Immature natural killer cell (primary cell): ENCODE measurements at regions not wholly inside any gene's neighbourhood (a gene's known extent, or its start where the extent isn't known, plus 50 kb on each side); places are given as distances from the start of the nearest gene placed in this dataset.

ENCODE experiments used
- DNase-seq, 3 donors: peaks; one replicate each; pipeline ENCODE4 v3.0.0; 2022; ENCODE audit warnings: mixed read lengths in 1 of 3
- H3K27ac Mint-ChIP-seq, 6 donors: one replicate each; pipeline ENCODE4 v1.8.0; 2020; ENCODE audit warnings: mixed read lengths in 6 of 6, mild to moderate bottlenecking in 5 of 6, inconsistent platforms in 4 of 6, moderate library complexity in 3 of 6
- H3K27me3 Mint-ChIP-seq, 3 donors: one replicate each; pipeline ENCODE4 v1.8.0; 2020 to 2021; ENCODE audit warnings: low read depth in 3 of 3, mild to moderate bottlenecking in 3 of 3, mixed read lengths in 3 of 3, moderate library complexity in 3 of 3, inconsistent platforms in 1 of 3
- H3K36me3 Mint-ChIP-seq, 3 donors: one replicate each; pipeline ENCODE4 v1.8.0; 2020; ENCODE audit warnings: mixed read lengths in 3 of 3, inconsistent platforms in 2 of 3, mild to moderate bottlenecking in 2 of 3
- H3K4me1 Mint-ChIP-seq, 2 donors: one replicate each; pipeline ENCODE4 v1.8.0; 2020; ENCODE audit warnings: inconsistent platforms in 2 of 2, mild to moderate bottlenecking in 2 of 2, mixed read lengths in 2 of 2, moderate library complexity in 1 of 2
- H3K4me3 Mint-ChIP-seq, 5 donors: one replicate each; pipeline ENCODE4 v1.8.0; 2020; ENCODE audit warnings: mild to moderate bottlenecking in 5 of 5, mixed read lengths in 5 of 5, inconsistent platforms in 3 of 5, moderate library complexity in 3 of 5
- H3K9me3 Mint-ChIP-seq, 6 donors: one replicate each; pipeline ENCODE4 v1.8.0; 2020; ENCODE audit warnings: mild to moderate bottlenecking in 6 of 6, mixed read lengths in 6 of 6, inconsistent platforms in 4 of 6, moderate library complexity in 3 of 6

DNA sequence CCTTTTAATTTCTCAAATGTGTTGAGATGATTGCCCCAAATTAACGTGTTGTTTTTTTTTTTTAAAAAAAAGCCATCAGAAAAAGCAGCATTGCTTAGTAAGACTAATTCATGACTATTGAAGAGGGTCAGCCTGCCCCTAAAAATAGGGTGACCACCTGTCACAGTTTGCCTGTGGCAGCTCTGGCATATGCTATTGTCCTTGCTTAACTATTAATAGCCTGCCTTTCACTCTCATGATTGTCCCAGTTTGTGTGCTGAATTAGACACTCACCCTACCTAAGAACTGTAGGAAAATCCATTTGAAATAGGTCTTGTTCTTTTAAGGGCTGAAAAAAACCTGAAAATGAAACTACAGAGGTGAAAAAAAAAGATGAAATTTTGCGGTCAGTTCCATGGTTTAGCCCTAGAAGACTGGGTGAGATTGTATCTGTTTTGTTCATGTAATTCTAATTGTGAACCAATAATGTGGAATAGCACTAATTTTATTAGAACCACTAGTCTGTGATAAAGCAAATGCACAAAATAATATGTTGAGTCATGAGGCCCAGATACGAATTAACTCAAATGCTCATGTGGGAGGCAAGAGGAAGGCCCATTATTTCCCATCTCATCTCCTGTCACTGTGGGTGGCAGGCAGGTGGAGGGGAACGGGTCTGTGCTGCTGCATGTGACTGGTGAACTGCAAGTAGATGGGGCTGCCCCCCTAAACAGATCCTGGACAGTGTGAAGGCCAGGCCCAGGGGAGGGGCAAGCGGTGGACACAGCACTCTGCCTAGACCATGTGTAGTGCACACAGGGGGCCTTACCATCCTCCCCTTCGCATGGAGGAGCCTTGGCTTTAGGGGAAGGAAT, 265.4 kb upstream of the NFE2L3 start:
- Mint-ChIP-seq H3K36me3 (no peaks in the 10 kb centered on the region), H3K27me3 (peaks cover 0 to 17% (median 10%) of the 10 kb centered on the region in 3 donors), H3K4me1 (no peaks in the 10 kb centered on the region), H3K4me3 (no peak overlapping the region), H3K9me3 (no peaks in the 10 kb centered on the region), H3K27ac (no peak overlapping the region)
- no peak for DNase-seq

DNA sequence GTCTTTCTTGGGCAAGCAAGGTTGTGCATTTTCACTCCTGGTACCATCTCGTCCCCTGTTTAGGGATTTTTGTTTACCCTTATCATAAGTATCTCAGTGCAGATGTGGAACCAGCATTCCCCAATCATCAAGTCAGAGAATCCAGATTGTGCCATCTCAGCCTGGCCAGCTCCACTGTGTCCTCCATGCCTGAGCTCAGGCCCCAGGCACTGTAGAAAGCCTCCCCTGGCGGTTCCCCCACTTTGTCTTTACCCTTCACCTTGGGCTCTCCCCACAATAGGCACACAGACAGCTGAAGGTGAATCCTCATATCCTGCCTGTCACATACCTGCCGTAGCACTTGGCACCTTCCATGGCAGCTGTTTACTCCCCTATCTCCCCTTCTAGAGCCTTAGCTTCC, 264.7 kb upstream of the NFE2L3 start:
- H3K4me3 Mint-ChIP-seq = no peak overlapping the region
- no peaks in the 10 kb centered on the region for H3K9me3 Mint-ChIP-seq
- no peaks in the 10 kb centered on the region for H3K36me3 Mint-ChIP-seq
- H3K27me3 Mint-ChIP-seq = peaks cover 0 to 15% (median 10%) of the 10 kb centered on the region in 3 donors
- H3K4me1 Mint-ChIP-seq = no peaks in the 10 kb centered on the region
- no peak overlapping the region for H3K27ac Mint-ChIP-seq
- DNase-seq = no peak

DNA sequence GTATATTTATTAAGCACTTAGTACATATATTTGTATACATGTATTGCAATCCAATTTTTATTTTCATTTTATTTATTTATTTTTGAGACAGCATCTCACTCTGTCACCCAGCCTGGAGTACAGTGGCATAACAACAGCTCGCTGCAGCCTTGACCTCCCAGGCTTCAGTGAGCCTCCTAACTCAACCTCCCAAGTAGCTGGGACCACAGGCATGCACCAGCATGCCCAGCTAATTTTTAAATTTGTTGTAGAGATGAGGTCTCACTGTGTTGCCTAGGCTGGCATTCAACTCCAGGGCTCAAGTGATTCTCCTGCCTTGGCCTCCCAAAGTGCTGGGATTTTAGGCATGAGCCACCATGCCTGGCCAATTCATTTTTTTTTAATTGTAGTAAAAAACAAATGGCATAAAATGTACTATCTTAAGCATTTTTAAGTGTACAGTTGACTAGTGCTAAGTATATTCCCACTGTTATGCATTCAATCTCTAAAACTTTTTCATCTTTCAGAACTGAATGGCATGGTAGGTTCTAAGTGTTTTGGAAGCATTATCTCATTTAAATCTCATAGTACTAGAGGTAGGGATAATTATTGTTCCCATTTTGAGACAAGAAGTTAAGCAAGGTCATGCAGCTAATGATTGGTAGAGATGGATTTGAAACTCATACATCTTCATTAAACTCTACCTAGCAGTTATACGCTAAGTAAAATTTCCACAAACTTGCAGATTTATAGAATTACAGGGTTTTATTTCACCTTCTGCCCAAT, 264.0 kb upstream of the NFE2L3 start:
- H3K36me3 Mint-ChIP-seq = no peaks in the 10 kb centered on the region
- no peaks in the 10 kb centered on the region for H3K9me3 Mint-ChIP-seq
- peaks cover 3 to 5% of the 10 kb centered on the region in 2 donors for H3K4me1 Mint-ChIP-seq
- no peak for DNase-seq
- no peak overlapping the region for H3K4me3 Mint-ChIP-seq
- H3K27me3 Mint-ChIP-seq = peaks cover 1 to 17% (median 9%) of the 10 kb centered on the region in 3 donors
- H3K27ac Mint-ChIP-seq = no peak overlapping the region

DNA sequence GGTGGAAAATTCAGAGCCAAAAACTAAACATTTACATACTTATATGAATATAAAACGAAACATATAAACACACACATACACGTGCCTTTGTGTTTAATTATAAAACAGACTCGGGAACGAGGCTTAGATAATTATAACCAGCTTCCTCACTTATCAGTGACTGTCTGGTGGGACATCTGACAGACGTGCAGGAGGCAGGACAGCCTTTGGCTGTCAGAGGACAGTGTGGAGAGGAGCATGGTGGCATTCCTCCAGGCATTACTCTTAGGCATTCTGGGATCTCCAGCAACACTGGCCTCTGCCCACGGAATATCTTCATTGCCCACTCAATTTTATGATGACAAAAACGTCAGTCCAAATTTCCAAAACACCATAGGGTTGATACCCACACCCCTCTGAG, 262.2 kb upstream of the NFE2L3 start:
- Mint-ChIP-seq H3K4me3 (no peak overlapping the region), H3K9me3 (no peaks in the 10 kb centered on the region), H3K27me3 (peaks cover 2 to 21% (median 5%) of the 10 kb centered on the region in 3 donors), H3K27ac (no peak overlapping the region), H3K4me1 (peaks cover 13 to 20% of the 10 kb centered on the region in 2 donors), H3K36me3 (no peaks in the 10 kb centered on the region)
- no peak for DNase-seq

DNA sequence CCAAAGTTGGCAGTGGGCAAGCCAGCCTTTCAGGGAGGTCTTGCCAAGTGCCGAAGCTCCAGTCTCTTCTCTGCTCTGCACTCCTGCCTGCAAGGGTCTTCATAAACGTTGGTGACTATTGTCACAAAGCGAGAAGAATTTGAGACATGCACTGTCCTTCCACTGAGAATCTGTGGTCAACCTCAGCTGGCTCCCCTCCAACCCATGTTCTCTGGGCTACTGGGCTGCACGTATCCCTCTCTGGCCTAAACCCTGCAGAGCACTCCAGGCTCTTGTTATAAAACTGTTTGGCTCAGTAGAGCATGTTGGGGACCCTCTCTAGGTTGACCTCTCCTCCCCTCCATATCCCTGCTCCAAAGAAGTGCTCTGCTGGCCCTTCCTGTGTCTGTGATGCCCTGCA, 260.4 kb upstream of the NFE2L3 start:
- Mint-ChIP-seq H3K27me3 (peaks cover 2 to 20% (median 5%) of the 10 kb centered on the region in 3 donors), H3K4me3 (no peak overlapping the region), H3K27ac (no peak overlapping the region), H3K9me3 (no peaks in the 10 kb centered on the region), H3K4me1 (peaks cover 24 to 34% of the 10 kb centered on the region in 2 donors), H3K36me3 (no peaks in the 10 kb centered on the region)
- DNase-seq = no peak

DNA sequence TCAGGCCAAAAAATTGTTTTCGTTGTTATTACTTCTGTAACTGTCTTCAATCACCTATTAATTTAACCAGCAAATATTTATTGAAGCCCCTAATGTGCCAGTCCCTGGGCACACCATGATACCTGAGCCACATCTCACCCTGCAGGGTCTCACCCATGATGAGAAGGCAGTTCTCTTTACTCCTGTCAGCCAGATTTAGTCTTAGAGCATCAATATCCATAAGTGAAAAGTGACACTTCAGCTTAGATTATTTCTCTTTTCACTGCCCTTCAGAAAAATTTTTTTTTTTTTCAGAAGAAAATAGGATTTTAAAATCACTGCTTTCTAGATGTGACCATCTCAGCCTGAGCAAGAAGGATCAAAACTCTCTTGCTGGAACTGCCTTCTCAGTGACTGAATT, 258.6 kb upstream of the NFE2L3 start:
- Mint-ChIP-seq H3K4me1 (peaks cover 24 to 34% of the 10 kb centered on the region in 2 donors), H3K36me3 (no peaks in the 10 kb centered on the region), H3K27ac (peak overlapping the region in 2 of 6 donors; percentile 72 to 78), H3K27me3 (peaks cover 2 to 17% (median 5%) of the 10 kb centered on the region in 3 donors), H3K4me3 (peak overlapping the region; percentile 90 to 97 (median 91)), H3K9me3 (no peaks in the 10 kb centered on the region)
- no peak for DNase-seq

DNA sequence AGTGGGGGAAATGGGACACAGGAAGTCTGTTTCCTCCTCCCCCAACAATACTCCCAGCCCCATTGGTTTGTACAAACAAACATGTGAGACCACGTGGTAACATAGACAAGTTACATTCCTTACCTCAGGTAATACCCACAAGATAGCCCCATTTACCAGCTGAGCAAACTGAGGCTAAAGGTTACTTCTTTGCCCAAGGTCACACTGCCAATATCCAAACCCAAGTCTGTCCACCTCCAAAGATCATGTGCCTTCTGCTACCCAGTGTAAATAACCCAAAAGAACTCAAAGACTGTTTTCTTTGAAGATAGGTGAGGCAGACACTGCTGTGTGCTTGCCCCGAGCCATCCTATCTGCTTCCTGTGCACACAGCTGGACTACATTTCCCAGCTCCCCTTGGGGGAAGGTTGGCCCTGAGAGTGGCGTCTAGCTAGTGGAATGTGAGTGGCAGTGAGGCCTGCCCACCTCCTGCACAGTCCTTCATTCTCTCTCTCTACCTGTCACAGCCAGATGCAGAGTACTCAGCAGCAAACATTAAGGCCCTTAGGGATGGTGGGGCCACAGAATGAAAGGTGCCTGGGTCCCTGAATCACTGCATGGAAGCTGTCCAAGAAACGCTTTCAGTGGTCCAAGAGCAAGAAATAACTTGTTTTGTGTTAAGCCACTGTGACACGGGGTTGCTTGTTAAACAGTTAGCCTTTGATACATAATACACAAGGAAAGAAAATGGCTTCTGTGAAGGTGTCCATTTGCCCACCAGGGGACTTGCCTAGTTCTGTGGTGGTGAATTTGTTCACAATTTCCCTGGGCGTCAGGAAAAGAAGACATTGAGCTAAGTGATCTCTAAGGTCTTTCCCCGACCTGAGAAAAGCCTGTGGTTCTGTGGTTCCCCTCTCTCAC, 257.7 kb upstream of the NFE2L3 start:
- peaks cover 24 to 34% of the 10 kb centered on the region in 2 donors for H3K4me1 Mint-ChIP-seq
- peak overlapping the region; percentile 36 to 92 (median 66) for H3K4me3 Mint-ChIP-seq
- no peaks in the 10 kb centered on the region for H3K9me3 Mint-ChIP-seq
- peak in 2 of 3 donors; percentile 12 to 18 for DNase-seq
- no peaks in the 10 kb centered on the region for H3K36me3 Mint-ChIP-seq
- peaks cover 2 to 17% (median 5%) of the 10 kb centered on the region in 3 donors for H3K27me3 Mint-ChIP-seq
- peak overlapping the region in 2 of 6 donors; percentile 13 to 38 for H3K27ac Mint-ChIP-seq

DNA sequence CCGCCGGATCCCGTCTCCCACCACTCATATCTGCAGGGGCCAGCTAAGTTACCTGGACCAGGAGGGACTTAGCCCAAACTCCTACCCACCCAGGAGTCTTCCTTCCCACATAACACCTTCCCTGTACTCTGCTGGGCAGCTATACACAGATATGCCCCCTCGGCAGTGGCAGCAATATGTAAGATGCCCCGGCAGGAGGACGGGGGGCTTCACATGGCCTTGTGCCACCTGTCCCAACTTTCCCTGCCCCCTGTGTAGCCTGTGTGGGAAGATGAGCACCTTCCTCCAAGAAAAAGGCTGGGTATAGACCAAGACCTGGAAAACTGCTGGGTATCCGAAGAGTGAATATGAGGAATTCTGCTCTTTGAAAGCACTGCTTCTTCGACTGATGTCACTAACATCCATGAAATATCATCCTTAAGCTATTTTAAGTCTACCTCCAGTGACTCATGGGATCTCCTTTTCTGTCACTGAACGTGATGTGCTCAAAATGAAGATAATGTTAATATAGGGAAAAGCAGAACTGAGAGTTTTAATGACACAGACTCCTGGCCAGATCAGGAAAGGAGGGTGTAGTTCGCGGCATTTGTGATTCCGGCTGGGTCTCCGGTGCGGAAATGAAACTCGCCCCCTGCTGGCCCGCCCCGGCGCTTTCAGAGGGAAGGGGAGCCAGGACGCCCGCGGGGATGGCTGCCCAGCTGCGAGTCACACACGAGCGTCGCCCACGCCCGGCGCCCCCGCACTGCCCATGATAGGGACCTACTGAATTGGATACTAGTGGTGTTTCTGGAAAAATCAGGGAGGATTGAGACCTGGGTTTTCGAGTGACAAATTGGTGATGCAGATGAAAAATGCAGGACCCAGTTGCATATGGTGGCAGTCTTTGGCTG, 256.9 kb upstream of the NFE2L3 start:
- Mint-ChIP-seq H3K27ac (no peak overlapping the region), H3K9me3 (no peaks in the 10 kb centered on the region), H3K4me3 (peak overlapping the region; percentile 66 to 80 (median 69))

DNA sequence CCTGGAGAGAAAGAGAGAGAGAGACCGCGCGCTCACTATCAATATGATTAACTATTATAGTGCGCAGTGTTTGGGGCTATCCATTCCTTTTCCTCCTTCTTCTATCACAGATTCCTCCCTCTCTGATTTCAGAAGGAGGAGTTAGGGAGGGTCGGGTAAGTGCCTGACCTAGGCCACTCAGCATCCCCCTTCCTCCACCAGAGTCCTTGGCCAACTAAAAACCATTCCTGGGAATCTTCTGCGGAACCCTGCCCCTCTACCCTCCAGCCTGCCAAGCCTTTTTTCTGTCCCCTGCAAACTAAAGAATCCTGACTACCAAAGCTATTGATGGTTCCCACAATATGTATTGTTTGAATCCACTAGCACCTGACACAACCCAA, 256.2 kb upstream of the NFE2L3 start:
- H3K27me3 Mint-ChIP-seq = peaks cover 2 to 18% (median 5%) of the 10 kb centered on the region in 3 donors
- H3K4me1 Mint-ChIP-seq = peaks cover 24 to 34% of the 10 kb centered on the region in 2 donors
- H3K36me3 Mint-ChIP-seq = no peaks in the 10 kb centered on the region
- H3K4me3 Mint-ChIP-seq = peak overlapping the region; percentile 66 to 80 (median 69)
- H3K9me3 Mint-ChIP-seq = no peaks in the 10 kb centered on the region
- DNase-seq = no peak
- no peak overlapping the region for H3K27ac Mint-ChIP-seq

More for the DNA sequence above, 256.9 kb upstream of the NFE2L3 start:
- H3K27me3 Mint-ChIP-seq = peaks cover 2 to 18% (median 5%) of the 10 kb centered on the region in 3 donors
- peak; percentile 44 to 51 (median 50) for DNase-seq
- H3K36me3 Mint-ChIP-seq = no peaks in the 10 kb centered on the region
- H3K4me1 Mint-ChIP-seq = peaks cover 24 to 34% of the 10 kb centered on the region in 2 donors

DNA sequence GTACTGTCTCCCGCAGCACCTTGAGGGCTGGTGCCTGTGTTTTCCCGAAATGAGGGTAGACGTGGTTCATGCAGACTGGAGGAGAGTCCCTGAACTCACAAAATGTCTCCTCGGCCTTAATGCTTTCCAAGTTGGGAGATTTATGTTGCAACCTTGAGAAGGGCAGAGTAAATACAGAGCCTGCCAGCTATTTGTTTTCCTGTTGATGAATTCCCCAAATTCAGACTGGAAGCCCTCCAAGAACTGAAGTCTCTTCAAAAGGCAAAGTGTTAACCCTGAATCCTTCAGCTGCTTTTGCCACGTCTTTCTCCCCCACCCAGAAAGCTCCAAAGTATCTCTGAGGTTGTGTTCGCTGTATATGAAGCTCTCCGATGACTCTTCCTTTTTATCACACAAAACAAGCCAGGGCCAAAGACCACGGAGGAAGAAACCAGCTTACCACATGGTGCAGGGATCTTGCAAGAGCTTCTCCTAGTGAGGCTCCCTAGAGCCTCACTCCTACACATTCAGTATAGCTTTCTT, 254.7 kb upstream of the NFE2L3 start:
- no peak for DNase-seq
- Mint-ChIP-seq H3K9me3 (no peaks in the 10 kb centered on the region), H3K4me1 (peaks cover 24 to 34% of the 10 kb centered on the region in 2 donors), H3K36me3 (no peaks in the 10 kb centered on the region), H3K27me3 (peaks cover 2 to 16% (median 5%) of the 10 kb centered on the region in 3 donors), H3K27ac (no peak overlapping the region), H3K4me3 (no peak overlapping the region)

DNA sequence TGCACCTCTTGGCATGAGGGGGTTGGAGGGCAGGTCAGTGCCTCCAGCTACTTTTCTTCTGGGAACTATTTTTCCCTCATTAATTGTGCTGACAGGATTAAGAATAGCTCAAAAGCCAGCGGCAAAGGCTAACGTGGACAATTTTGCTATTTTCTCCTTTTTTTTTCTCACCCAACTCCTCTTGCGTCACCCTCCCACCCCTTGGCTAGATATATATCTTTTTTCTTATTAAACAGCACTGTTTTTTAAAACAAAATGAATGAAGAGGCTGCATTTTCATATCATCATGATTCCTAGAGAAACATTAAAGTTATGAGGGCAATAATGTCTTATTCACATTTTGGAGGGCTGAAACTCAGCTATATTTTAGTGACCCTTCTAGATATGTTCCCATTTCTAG, 251.8 kb upstream of the NFE2L3 start:
- Mint-ChIP-seq H3K4me3 (no peak overlapping the region), H3K27me3 (peaks cover 0 to 3% (median 0%) of the 10 kb centered on the region in 3 donors), H3K4me1 (peaks cover 6 to 8% of the 10 kb centered on the region in 2 donors), H3K9me3 (no peaks in the 10 kb centered on the region), H3K36me3 (no peaks in the 10 kb centered on the region), H3K27ac (no peak overlapping the region)
- DNase-seq = no peak

DNA sequence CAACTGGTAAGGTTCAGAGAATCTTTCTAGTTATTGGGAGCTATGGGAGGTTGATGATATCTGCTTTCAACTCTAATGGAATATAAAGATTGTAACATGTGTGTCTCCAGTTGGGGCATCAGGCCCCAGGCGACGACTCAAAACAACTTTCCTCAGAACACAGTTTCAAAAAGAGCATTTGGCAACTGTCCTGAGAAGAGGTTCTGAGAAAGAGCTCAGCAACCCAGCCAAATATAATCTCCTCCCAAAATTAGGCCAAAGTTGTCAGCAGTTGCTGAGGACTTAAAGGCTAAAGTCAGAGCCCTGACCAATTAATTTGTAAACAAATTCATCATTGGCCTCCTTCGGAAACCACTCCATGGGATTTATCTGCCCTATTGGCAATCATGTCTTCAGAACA, 251.1 kb upstream of the NFE2L3 start:
- Mint-ChIP-seq H3K27me3 (peaks cover 0 to 4% (median 0%) of the 10 kb centered on the region in 3 donors), H3K9me3 (no peaks in the 10 kb centered on the region), H3K4me3 (no peak overlapping the region), H3K27ac (no peak overlapping the region), H3K36me3 (no peaks in the 10 kb centered on the region), H3K4me1 (peaks cover 2% of the 10 kb centered on the region in 2 donors)
- DNase-seq = no peak
